Spleen (tissue), 3 donors: ENCODE measurements at regions not wholly inside any gene's neighbourhood (a gene's known extent, or its start where the extent isn't known, plus 50 kb on each side); places are given as distances from the start of the nearest gene placed in this dataset.

Source experiments
- POLR2A ChIP-seq, 3 donors: fragments of 450-650 bp; IDR thresholded peaks; one replicate each; pipeline ENCODE4 v1.5.1; 2017; ENCODE audit warnings: antibody characterized with exemption in 3 of 3, mild to moderate bottlenecking in 1 of 3
- POLR2AphosphoS5 ChIP-seq, 3 donors: sonication (generic); formaldehyde crosslinking; IDR thresholded peaks; one replicate each; pipeline ENCODE4 v1.5.1; 2017; ENCODE audit warnings: antibody characterized with exemption in 3 of 3

GRCh38 chr4:166546009-166546408 is 673.0 kb downstream of the TLL1 start:
- TF ChIP-seq POLR2AphosphoS5 (IDR thresholded peaks at IDR 0.05) = no peak
- no peak for TF ChIP-seq POLR2A (IDR thresholded peaks at IDR 0.05)
